Left renal pelvis (tissue), 4 donors: ENCODE measurements at regions not wholly inside any gene's neighbourhood (a gene's known extent, or its start where the extent isn't known, plus 50 kb on each side); places are given as distances from the start of the nearest gene placed in this dataset.
A peak's percentile ranks its signal among the peaks of the same experiment; 100 is the strongest.
"Not testable (repeated sequence)": the region's sequence is repeated elsewhere in the genome, so short reads cannot be mapped to it uniquely, and the experiment has no call there.

Source experiments
- DNase-seq, 4 donors: peaks; one replicate each; pipeline ENCODE4 v3.0.0-alpha.2; 2013; ENCODE audit warnings: low read depth in 4 of 4, low spot score in 3 of 4

GRCh38 chr2:111282162-111282561, 161.4 kb downstream of the BCL2L11 start:
- DNase-seq, result not testable (repeated sequence)

DNA sequence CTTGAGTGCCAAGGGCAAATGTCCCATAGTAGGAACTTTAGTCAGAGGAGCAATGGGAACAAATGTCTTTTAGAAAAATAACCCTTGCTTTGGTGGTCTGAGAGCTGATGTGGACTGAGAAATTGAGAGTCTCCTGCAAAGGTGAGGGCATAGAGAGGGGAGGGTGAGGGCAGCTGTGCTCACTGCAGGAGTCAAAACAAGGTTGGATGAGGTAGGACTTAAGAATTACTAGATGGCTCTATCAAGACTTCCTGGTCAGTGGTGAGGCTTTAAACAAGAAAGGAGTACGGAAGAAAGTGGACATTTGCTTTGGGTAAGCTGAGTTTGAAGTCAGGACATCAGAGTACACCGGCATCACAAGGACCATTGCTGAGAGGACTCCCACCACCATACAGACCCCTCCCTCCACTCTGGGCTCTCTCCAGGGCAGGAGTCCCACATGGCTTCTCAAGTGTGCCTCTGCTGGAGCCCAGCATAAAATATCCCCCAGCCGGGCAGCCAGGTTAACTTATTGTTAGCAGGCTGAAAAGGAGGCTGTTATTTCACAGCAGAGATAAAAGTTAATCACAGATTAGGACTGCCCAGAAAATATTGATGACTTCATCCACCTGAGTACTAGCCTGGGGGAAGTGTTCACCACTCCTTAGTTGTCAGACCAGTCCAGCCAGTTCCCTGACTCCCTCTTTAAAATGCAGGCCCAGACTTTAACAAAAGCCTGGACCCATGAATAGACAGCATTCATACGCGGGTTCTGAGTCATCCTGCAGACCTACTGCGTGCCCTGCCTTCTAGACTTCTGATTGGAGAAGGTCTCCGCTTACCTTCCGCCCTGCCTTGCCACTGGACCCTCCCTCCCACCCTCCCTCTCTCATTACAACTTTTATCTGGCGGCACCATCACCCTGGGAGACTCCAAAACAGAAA, 167.2 kb downstream of the BCL2L11 start:
- DNase-seq, result peak in 1 of 4 donors; percentile 20

GRCh38 chr2:111290370-111290769, 169.7 kb downstream of the BCL2L11 start:
- not testable (repeated sequence) for DNase-seq

- DNase-seq, result not testable (repeated sequence)
These were observed 170.9 kb downstream of the BCL2L11 start for GRCh38 chr2:111291566-111291965.

DNA sequence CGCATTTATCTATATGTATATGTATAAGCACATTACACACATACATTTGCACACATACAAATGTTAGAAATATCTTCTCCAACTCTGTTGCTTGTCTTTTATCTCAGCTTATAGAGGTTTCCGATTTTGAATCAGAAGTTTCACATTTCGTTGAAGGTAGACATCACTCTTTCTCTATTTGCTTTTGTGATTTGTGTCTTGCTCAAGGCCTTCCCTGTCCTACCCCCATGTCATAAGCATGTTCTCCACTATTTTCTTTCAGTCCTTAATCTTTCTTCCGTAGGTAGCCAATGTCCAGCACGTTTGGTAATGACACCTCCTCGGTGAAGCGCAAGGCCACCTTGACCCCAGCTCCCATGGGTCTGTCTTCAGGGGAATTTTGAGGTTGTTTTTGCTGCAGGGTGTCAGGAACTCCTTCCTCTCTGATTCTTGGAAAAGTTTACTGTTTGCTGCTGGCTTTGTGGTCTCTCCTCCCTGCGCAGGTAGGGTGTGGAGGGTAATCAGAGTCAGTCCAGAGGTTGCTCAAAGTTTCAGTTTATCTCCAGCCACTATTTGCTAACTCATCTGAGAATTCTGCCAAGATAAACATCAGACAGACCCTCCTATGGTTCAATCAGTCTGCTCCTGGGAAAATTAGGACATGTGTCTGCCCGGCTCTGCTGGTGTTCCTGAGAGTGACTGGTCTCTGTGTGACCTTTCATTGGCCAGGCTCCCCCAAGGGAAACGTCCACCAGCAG, 171.7 kb downstream of the BCL2L11 start:
- not testable (repeated sequence) for DNase-seq

DNA sequence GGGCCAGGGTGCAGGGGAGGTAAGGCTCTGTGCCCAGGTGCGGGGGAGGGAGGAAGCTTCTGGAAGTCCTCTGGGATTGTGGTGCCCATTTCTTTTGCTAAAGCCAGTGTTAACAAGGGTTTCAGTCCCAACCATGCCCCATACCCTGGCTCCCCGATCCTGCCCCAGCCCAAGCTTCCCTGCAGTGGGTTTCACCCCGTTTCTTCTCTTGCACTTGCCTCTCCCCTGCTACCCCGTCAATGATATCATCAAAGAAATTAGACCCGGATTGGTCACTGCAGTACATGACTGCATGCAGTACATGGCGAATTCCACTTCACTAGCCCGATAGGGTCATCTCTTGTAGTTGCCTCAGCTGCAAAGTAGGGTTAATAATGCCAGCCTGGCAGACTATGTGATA, 174.0 kb downstream of the BCL2L11 start:
- not testable (repeated sequence) for DNase-seq

GRCh38 chr2:111296122-111296804, 175.5 kb downstream of the BCL2L11 start:
- not testable (repeated sequence) for DNase-seq

DNA sequence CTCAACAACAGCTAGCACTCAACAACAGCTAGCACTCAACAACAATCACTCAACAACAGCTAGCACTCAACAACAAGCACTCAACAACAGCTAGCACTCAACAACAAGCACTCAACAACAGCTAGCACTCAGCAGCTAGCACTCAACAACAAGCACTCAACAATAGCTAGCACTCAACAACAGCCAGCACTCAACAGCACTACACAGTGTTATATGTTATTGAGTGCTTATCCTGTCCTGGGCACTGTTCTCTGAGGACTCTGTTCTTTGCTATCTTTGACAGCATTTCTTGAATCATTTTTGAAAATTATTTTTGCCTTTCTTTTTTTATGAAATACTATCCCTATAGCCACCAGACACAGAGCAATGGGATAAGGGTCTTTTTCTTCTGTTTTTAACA, 176.4 kb downstream of the BCL2L11 start:
- not testable (repeated sequence) for DNase-seq

- DNase-seq, result not testable (repeated sequence)
These were observed 178.2 kb downstream of the BCL2L11 start for GRCh38 chr2:111298927-111299326.

DNA sequence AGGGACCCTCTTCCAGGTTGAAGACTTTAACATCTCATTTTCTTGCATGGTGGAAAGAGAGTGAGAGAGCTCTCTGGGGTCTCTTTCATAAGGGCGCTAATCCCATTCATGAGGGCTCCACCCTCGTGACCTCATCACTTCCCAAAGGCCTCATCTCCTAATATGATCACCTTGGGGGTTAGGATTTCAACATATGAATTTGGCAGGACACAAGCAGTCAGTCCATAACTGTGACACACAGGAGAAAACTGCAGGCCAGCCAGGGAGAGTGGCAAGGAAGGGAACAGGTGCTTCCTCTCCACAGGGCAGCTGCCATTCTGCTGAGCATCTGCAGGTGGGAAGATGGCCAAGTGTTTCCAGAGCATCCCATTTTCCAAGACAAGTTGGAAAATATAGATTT, 178.9 kb downstream of the BCL2L11 start:
- not testable (repeated sequence) for DNase-seq

- DNase-seq, result not testable (repeated sequence)
These were observed 181.0 kb downstream of the BCL2L11 start for GRCh38 chr2:111301677-111302076.

DNA sequence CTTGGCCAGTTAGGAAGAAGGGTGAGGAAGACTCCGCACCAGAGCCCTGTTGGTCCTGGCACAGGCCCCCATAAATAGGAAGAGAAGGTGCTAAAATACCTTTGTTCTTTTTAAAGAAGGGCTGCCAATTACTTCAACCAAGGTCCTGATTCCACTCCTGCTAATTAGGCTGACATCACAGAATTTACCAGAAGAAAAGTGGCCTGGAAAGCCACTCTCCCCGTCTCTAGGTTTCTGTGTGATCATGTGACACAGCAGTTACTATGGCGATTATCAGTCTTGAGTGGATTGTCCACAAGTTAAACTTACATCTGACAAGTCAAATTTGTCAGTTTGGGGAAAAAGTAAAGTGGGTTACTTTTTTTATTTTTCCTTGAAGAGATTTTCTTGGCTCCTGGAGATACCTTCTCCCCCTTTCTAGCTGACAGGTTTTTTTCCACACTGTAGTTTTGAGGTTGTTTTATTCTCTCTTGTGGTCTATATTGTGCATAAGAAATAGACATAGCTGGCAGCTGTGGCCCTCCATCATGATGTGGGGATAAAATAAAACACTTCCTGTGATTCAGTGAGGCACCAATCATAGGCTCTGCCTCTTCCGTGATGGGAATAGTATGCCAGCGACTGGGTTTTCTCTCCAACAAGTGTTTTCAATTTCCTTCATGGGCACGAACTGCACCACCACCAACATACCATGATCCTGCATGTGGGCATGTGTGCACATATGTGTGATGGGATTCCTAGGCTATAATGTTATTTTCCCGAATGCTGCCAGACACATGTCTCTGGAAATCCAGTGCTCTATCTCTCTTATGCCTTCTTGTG, 181.9 kb downstream of the BCL2L11 start:
- not testable (repeated sequence) for DNase-seq

DNA sequence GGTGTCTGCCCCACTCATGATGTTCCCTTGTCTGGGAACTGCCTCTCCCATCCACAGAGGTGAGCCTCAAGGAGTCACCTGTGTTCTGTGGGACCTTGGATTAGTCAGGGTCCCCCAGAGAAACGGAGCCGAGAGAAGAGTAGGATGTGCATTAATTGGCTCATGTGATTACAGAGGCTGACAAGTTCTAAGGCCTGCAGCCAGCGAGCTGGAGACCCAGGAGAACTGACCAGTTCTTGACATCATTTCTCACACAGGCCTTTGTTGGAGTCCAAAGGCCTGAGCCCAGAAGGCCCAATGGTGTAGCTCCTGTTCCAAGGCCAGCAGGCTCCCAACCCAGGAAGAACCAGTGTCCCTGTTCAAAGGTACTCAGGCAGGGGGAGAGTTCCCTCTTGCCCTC, 186.6 kb downstream of the BCL2L11 start:
- not testable (repeated sequence) for DNase-seq

- not testable (repeated sequence) for DNase-seq
These were observed 188.7 kb downstream of the BCL2L11 start for GRCh38 chr2:111309231-111310075.

DNA sequence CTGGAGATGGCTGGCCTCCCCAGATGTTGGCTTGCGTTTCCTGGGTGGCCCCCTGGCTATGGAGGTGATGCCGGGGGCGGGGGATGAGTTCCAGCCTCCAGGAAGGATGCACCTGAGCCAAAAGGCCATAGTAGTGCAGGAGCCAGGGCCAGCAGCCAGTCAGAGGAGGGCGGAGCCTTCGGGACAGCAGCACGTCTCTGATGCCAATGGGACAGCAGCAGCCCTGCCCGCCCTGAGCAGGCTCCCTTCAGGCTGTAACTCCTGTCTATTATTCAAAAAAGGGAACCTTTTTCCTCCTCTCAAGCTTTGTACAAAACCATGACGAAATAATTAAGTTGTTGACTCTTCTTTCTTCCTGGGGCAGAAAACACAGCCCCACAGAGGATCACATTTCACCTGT, 189.7 kb downstream of the BCL2L11 start:
- DNase-seq, result not testable (repeated sequence)

DNA sequence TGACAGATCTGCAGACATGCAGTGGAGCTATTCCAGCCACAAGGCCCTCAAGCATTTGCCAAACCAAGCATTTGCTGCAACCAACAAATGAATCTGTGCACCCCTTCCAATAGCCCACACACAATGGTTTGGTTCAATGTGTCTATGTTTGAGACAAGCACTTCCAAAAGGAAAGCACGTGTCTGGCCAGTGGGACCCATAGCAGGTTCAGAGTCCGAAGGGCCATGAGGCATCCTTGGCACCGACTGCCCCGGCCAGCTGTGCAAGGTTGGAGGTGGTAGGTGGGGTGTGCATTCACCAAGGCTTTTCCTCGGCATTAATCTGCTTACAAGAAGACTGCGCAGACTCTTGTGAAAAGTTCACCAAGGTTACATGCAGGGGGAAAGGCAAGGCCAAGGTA, 190.9 kb downstream of the BCL2L11 start:
- DNase-seq, result not testable (repeated sequence)

GRCh38 chr2:111312897-111313607, 192.3 kb downstream of the BCL2L11 start:
- not testable (repeated sequence) for DNase-seq

DNA sequence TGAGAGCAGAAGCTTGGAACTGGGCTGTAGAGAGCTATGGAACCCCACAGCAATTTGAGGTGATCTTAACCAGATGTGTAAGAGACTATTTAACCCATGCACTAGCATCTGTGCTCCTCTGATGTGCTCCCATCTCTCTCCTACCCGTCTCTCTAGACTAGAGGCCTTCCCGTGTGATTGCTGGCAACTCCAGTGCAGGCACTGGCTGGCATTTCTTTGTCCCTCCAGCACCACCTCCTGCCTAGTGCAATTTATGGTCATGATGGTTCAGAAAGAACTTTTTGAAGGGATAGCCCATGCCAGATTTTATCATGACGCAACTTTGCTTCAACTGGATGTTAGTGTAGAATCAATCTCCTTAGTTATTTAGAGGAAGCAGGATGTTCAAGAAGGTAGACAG, 193.0 kb downstream of the BCL2L11 start:
- DNase-seq, result not testable (repeated sequence)
